GM21390 (cell line): ENCODE measurements at regions not wholly inside any gene's neighbourhood (a gene's known extent, or its start where the extent isn't known, plus 50 kb on each side); places are given as distances from the start of the nearest gene placed in this dataset.

Source experiments
- ATAC-seq: cut with Tn5 transposase; IDR thresholded peaks from one replicate; pipeline ENCODE4 v1.9.1; 2021; ENCODE audit not compliant: unreplicated experiment

DNA sequence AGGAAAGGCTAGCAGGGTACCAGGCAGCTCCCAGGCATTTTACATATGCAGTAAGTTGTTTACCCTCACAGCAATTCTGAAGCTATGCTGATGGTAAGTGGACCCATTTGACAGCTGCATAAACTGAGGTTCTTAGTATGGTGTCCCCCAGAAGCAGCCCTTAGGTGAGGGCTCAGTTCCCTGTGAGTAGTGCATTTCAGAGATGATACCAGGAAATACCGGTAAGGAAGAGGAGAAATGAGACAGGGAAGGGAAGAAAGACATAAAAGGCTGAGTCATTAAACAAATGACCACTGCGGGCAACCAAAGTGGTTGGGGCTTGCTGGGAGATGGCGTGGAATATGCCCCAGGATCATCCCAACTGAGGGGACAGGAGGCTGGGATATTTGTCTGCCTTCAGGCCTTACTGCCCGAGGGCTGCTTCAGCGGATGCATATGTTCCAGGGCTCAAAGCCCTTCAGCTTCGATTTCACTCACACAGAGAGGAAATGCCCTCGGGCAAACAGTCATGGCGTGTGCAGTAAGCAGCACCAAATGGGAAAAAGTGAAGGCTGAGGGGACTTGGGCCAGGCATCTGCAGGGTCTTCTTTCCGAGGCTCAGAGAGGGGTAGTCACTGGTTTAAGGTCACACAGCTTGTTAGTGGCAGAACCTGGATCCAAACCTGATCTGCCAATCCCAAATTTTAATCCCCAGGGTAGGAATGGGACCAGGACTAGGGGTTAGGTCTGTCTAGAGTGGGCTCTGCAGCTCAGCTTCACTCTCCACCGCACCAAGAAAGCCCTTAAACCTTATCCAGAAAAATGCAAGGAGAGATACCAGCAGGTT is 133.7 kb upstream of the RUNX3 start:
- ATAC-seq: no peak

DNA sequence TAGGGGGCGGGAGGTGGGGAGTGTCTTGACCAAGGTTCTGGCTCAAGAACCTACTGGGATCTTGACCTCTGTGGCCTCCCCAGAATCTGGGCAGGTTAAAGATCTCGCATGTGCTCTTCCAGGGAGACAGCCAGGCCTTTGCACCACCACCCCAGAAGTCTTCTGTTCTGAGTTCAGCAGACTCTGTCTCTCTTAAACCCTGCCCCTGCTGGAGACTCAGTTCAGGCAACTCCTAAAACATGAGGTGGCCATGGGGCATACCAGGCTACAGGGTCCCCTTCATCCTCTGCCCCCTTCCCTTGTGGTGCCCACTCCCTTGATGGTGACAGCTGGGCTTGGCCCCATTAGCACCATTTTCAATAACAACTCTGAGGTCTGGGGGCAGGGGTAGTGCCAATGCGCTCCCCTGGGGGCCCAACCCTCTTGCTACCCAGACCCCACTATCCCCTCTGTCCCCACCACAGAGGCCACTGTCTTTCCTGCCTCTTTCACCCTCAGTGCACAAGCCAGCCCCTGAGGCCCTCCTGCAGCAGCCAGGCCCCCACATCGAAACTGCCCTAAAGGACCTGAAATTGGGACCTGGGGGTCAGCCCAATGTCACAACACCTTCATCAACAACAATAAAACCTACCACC is 132.7 kb upstream of the RUNX3 start:
- no peak for ATAC-seq

DNA sequence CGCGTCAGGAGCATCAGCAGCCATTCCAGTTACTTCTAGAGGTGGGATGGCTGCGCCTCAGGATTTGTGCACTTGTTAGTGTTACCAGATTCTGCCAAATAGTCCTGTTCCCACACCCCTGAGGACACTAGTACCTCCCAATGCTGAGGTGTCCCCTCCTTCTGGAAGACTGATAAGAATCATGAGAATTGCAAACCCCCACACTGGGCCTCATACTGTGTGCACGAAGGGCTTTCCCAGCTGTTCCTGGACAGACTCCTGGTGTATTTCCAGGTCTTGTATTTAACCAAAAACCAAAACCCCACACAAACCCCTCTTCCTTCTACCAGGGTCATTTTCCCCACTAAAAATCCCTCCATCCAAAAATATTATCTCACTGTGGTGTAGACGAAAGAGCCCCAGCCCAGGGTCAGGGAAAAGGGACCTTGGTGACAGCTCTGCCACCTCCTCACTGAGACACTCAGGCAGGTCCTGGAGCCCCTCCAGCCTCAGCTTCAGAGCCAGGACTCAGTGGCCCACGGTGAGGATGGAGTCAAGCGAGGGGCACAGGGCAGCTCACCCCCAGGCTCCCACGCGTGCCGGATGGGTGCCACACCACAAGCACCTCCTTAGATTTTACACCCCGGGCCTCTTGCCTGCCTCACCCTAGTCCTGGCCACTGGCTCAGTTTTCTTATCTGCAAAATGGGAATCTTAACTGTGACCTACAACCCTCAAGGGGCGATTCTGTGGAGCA is 131.4 kb upstream of the RUNX3 start:
- ATAC-seq: no peak

DNA sequence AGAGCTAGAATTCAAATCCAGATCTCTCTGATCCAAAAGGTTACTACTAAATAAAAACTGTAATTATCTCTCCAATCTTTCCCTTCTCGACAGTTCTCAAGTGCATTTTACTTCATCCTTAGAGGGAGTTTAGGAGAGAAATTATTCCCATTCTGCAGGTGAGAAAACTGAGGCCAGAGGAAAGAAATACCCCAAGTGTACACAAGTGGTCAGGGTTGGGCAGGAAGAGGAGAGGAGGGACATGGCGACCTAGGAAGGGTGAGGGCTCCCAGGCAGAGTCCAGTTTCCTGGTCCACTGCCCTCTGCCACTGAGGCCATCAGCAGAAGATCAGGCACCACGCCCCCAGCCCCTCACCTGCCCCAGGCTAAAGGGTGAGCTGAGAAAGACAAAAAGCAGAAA is 127.1 kb upstream of the RUNX3 start:
- no peak for ATAC-seq

DNA sequence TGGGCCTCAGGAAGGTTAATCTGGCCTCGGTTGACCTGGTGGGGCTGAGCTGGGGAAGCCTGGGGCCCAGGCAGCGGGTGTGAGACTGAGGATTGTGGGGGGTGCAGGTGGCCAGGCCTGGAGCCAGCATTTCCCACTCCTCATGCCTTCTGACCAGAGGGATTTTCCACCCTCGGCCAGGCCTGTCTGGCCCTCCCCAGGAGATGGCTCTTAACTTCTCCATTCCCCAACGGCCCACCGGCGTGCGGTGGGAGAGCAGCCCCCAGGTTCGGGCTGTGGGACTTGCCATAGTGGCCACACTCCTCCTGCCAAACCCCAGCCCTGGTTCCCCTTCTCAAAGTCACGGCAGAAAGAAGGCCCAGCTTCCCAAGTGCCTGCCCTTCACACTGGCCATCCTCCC is 126.5 kb upstream of the RUNX3 start:
- no peak for ATAC-seq

DNA sequence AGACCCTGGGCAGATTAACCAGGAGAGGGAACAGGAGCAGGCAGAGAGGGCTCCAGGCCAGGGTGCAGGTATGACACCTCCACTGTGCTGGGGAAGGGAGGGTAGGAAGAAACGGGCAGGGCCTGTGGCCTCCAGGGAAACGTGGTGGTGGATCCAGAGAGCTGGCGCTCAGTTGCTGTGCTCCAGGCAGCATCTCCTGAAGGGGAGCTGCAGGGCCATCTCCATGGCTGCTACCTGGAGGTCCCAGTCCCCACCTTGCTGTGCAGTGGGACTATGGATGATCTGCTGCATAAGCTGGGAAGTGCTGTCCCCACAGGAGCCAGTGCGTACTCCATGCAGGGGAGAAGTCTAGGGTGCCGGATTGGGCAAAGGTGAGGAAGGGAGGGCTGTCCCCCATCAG is 125.9 kb upstream of the RUNX3 start:
- no peak for ATAC-seq

DNA sequence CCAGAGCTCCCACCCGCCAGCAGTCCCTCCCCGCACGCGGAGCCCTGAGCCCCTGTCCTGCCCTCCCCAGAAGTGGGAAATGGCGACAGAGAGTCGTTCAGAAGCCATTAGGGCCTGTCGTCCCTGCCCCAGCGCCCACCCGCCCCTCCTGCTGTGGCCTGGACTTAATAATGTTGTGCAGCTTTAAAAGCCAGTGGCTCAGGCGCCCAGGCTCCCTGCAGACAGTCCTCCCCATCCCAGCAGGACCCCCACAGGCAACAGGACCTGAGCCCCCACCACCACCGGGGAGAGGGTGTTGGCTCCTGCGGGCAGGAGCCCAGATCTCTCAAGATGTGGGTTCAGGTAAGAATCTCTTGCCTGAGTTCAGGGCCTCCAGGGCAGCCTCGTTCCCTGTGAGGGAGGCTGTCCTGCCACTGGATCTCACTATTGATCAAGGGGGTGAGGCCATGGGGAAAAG is 125.3 kb upstream of the RUNX3 start:
- no peak for ATAC-seq

DNA sequence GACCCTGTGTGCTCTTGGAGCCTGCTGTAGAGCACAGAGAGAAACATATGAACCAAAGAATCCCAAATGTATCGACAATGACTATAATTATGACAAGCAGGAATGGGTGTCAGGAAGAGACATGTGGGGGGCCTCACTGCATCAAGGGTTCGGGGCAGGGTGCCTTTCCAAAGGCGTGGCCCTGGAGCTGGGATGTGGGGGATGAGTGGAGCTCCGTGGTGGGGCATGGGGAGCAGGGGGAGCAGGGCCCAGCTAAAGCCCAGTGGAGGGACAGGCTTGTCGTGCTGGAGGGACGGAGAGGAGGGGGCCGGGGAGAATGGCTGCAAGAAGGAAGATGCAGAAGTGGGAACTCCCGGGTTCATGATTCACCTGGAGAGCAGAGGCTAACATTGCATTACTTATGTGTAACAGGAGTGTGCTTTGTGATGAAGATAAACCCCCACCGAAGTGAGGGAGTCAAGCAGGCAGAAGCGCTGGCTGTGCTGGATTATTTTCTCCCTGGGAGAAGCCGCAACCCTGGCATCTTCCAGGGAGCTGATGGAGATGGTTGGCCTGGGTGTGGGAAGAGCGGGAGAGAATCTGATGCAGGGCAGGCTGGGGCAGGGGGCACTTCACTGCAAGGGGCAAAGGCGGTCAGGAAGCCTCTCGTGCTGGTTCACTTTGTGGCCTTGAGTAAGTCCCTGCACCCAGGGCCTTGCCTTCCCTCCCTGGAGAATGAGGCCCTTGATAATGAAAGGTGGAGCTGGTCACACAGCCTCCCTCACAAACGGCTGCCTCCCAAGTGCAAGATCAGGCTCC is 124.6 kb upstream of the RUNX3 start:
- ATAC-seq: no peak

DNA sequence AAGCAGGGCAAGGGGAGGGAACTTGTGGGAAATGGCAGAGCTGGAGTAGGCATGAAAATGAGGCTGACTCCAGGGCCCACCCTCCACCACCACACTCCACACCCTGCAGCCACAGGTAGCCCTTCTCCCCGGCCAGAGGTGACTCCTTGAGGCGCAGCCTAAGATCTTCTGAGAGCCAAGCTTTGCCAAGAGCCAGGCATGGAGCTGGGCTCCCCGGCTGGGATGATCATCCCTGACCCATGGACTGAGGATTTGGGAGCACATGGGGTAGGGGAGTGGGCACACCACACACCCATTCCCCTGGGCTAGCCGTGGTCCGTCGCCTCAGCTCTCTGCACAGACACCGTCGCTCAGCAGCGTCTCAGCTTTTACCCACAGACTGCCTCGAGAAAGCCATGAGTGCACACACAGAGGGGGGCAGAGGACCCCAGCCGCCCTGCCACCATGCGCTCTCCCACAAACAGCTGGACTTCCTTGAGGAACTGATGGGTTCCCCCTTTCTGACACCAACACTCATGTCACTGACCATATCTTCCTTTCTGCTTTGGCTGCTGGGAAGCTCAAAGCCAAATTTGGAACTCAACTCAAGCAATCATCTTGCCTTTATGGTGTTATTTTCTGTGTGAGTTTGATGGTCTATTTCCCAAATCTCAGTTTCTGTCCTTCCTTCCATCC is 123.6 kb upstream of the RUNX3 start:
- no peak for ATAC-seq

DNA sequence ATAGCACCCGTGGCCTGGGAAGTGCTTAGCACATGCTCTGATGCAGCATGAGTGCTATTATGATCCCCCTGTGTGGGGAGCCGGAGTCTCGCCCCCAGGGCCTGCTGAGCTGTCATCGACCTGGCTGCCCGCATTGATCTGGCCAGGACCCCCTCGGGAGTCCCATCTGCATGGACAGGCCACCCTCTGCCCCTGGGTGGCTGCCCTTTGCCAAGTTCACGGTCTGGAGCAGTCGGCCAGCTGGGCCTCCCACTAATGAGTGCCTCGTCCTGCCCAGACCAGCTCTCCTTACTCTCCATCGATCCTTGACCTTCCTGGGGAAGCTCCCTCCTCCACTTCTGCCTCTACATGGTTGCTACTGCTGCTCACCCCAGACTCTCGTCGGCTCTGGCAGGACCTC is 121.8 kb upstream of the RUNX3 start:
- ATAC-seq: no peak

DNA sequence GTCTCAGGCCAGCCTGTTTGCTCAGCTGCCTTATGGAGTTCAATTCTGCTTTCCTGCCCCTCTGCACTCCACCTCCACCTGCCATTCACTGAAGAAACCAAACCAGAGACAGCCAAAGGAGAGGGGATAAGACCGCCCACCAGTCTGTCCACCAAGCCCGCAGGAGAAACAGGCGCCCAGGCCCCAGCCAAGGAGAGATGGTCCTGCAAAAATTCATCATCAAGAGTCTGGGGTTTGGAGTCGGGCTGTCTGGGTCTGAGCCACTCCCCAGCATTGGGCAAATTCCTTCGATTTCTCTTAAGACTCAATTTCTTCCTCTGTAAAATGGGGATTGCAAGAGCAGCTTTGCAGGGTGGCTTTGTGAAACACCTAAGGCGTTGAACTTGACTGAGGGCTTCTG is 121.4 kb upstream of the RUNX3 start:
- no peak for ATAC-seq

DNA sequence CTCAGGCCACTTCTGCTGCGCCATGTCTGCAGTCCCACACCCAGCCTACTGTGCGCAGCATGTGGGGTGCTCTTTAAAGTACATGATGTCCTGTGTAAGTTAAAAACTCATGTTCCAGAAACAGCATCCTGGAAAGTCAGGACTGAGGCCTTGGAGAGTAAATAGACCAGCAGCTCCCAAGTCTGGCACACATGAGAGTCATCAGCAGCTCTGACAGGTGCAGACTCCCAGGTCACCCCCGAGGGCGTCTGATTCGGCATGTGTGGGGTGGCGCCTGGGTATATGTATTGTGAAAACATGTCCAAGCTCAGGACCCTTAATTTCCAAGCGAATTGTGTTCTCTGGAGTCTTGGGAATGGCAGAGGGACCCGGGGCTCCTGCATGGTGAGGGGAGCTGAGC is 120.1 kb upstream of the RUNX3 start:
- no peak for ATAC-seq

DNA sequence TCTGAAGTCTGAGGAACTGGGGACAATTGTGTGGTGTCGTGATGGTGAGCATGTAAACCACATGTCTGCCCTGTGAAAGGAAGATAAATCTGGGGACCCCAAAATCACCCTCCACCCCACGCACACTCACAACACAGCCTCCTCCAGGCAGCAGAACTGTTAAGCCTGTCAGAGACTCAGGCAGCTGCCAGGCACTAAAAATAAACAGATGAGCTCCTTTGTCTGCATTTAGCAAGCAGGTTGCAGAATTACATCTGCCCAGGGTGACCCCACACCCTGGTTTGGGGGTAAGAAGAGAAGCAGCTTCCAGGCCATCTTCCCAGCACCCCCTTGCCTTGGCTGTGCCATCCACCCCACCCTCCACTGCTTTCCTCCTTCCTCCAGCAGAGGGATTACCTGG is 119.1 kb upstream of the RUNX3 start:
- ATAC-seq: no peak

DNA sequence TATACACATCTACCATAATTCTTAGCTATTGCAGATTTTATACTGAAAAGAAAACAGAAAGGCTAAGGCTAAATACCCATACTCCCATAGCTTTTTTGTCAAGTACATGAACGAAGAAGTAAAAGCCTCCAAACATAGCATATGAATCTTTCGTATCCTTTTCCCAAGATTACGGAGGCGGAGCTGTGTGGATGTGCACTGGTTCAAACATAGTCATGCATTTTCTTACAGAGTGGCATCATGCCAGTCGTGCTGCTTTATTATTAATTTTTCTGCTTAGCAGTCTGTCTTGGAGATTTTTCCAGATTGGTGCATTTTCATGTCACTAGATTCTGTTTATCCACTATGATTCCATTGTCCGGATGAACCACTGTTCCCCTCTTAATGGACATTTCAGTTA is 118.7 kb upstream of the RUNX3 start:
- no peak for ATAC-seq

DNA sequence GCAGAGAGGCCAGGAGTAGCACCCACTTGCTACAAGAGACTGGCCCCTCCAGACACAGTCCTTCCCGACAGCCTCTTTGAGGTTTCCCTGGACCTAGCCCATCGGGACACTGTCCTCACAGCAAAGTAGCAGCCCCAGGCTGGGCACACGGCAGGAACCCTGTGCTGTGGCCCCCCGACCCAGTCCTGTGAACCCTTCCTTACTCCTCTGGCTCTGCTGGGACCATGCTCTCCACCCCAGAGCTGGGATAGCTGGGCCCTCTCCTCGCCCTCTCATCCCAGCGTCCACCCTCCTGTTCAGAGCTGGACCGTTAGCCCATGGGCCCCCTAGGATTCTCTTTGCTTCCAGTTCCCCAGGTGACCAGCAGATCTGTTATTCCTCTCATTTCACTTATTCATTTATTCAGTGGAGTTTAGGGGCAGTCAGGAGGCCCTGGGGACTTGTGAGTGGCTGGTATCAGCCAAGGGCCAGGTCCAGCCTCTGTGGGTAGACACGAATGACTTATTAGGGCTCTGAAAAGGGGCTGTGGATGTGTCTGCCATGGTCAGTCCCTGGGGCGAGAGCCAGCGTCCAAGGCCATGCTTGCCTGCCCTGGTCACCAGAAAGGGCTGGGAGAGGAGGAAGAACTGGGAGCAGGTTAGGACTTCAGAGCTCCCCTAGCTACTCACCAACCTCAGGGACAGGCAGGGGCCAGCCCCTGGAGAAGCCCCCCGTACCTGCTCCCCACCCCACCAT is 117.6 kb upstream of the RUNX3 start:
- ATAC-seq: no peak

DNA sequence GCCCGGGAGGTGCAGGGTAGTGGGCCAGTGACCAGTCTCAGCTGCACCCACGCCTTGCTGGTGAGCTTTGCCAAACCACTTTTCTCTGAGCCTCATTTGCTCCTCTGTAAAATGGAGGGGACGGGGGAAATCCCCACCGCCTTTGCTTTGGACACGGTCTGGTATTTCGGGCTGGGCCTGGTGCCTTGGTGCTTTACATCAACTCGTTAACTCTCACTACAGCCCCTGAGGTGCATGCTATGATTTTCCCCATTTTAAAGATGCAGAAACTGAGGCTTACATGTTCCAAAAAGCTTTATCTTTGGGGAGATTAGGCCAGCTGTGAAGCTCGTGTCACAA is 116.1 kb upstream of the RUNX3 start:
- no peak for ATAC-seq

DNA sequence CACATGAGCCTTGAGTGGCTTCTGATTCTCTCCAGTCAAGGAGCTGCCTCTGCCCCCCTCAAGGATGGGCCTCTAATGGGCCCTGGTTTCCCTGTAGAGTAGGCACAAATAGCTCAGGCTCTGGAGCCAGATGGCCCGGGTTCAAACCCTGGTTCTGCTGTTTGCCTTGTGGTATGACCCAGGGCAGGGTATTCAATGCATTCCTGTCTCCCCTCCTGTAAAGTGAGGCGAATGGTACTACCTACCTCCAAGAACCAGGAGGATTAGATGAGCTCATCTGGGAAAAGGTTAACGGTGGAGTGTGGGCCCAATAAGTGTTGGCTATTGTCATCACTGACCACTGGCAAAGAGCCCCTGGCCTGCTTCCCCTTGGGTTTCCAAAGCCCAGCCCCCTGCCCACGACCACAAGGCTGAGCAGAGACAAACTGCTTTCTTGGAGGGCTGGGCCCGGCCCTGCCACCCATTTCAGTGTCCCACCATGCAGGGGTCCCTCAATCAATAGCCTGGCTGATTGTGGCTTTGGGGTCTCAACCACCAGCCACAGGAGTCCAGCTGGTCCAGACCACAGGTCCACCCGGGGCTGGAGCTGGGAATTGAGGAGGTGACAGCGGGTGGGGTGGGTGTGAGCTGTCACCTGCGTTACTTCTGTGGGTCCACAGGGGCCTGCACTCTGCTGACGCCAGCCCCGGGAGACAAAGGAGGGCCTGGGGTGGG is 115.6 kb upstream of the RUNX3 start:
- no peak for ATAC-seq

DNA sequence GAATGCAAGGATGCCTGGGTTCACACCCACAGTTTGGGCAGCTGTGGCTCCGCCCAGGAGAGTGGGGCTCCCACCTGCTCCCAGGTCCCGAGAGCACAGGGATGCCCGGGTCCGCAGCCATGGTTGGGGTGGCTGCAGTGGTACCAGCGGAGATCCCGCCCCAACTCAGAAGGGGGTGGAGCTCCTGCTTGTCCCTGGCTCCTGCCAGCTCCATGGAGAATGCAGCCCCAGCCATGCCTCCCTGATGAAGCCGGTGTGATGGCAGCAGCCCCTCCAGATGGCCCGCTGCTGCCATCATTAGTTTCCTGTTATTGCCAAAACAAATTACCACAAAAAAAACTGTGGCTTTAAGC is 113.1 kb upstream of the RUNX3 start:
- no peak for ATAC-seq

DNA sequence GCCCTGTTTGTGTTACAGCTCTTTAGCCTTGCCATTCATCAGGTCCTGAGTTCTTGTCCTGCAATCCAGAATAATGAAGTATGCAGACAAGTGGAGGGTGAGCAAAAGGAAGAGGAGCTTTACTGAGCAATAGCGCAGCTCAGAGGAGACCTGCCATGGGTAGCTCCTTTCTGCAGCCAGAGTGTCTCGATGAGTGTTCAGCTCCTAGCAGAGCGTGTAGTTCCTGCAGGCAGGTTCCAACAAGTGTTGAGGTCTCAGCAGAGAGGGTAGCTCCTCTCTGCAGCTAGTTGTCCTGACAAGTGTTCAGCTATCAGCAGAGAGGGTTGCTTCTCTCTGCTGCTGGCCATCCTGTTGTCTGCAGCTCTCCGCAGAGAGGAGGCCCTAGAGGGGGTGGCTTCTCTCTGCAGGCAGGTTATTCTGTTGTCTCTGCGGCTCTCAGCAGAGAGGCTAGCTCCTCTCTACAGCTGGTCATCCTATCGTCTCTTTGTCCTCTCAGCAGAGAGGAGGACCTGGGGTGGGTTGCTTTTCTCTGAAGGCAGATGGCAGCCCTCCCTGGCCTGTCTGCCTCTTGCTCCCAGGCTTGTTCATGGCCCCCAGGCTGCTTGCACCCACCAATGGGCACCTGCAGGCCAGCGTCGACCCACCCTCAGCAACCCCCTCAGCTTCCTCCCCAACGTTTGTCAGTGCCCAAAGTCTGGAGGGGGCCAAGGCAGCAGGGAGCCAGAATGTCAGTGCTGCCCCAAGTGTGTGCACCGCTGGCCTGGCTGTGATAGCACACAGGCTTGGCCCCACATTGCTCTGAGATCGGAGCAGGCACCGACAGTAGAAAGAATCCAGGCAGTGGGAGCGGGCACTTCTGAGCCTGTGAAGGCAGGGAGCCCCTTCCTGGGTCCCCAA is 112.5 kb upstream of the RUNX3 start:
- ATAC-seq: no peak
